HG02642 (cell line): ENCODE measurements at regions not wholly inside any gene's neighbourhood (a gene's known extent, or its start where the extent isn't known, plus 50 kb on each side); places are given as distances from the start of the nearest gene placed in this dataset.
"Not testable (repeated sequence)": the region's sequence is repeated elsewhere in the genome, so short reads cannot be mapped to it uniquely, and the experiment has no call there.

Experiments
- ATAC-seq: cut with Tn5 transposase; IDR thresholded peaks from one replicate; pipeline ENCODE4 v1.9.1; 2021; ENCODE audit warnings: mild to moderate bottlenecking; ENCODE audit not compliant: unreplicated experiment, poor library complexity

GRCh38 chr6:134593024-134593423 is 275.1 kb upstream of the SGK1 start:
- no peak for ATAC-seq

GRCh38 chr6:134590449-134590848 is 272.5 kb upstream of the SGK1 start:
- ATAC-seq, result no peak

- ATAC-seq, result no peak
Measured at GRCh38 chr6:134590004-134590403, 272.1 kb upstream of the SGK1 start.

GRCh38 chr6:134589512-134589911 is 271.6 kb upstream of the SGK1 start:
- ATAC-seq, result no peak

GRCh38 chr6:134588267-134588666 is 270.4 kb upstream of the SGK1 start:
- no peak for ATAC-seq

GRCh38 chr6:134585517-134585873 is 267.6 kb upstream of the SGK1 start:
- no peak for ATAC-seq

GRCh38 chr6:134584847-134585516 is 267.1 kb upstream of the SGK1 start:
- ATAC-seq, result no peak

GRCh38 chr6:134577998-134578397 is 260.1 kb upstream of the SGK1 start:
- no peak for ATAC-seq

GRCh38 chr6:134575221-134575620 is 257.3 kb upstream of the SGK1 start:
- no peak for ATAC-seq

- no peak for ATAC-seq
Measured at GRCh38 chr6:134574491-134574890, 256.6 kb upstream of the SGK1 start.

- not testable (repeated sequence) for ATAC-seq
Measured at GRCh38 chr6:134569996-134570395, 252.1 kb upstream of the SGK1 start.

- ATAC-seq, result no peak
Measured at GRCh38 chr6:134564705-134565104, 246.8 kb upstream of the SGK1 start.

GRCh38 chr6:134560019-134560418 is 242.1 kb upstream of the SGK1 start:
- no peak for ATAC-seq

- no peak for ATAC-seq
Measured at GRCh38 chr6:134557509-134557908, 239.6 kb upstream of the SGK1 start.

- no peak for ATAC-seq
Measured at GRCh38 chr6:134555672-134556071, 237.8 kb upstream of the SGK1 start.

- no peak for ATAC-seq
Measured at GRCh38 chr6:134553936-134554335, 236.0 kb upstream of the SGK1 start.

- ATAC-seq, result no peak
Measured at GRCh38 chr6:134551245-134551960, 233.5 kb upstream of the SGK1 start.

GRCh38 chr6:134550604-134551003 is 232.7 kb upstream of the SGK1 start:
- ATAC-seq, result no peak

GRCh38 chr6:134549854-134550253 is 231.9 kb upstream of the SGK1 start:
- no peak for ATAC-seq

- ATAC-seq, result no peak
Measured at GRCh38 chr6:134546962-134547645, 229.2 kb upstream of the SGK1 start.

GRCh38 chr6:134544737-134545136 is 226.8 kb upstream of the SGK1 start:
- no peak for ATAC-seq

- no peak for ATAC-seq
Measured at GRCh38 chr6:134543128-134543527, 225.2 kb upstream of the SGK1 start.
